Muscle layer of duodenum (tissue), 2 donors: ENCODE measurements at regions not wholly inside any gene's neighbourhood (a gene's known extent, or its start where the extent isn't known, plus 50 kb on each side); places are given as distances from the start of the nearest gene placed in this dataset.

Experiments used
- H3K27ac ChIP-seq: one replicate; pipeline ENCODE4 v1.7.0; 2013; ENCODE audit warnings: mild to moderate bottlenecking, low read length
- H3K27me3 ChIP-seq: one replicate; pipeline ENCODE4 v1.7.0; 2013; ENCODE audit warnings: low read depth, mild to moderate bottlenecking, control low read depth, low read length
- H3K36me3 ChIP-seq, 2 donors: one replicate each; pipeline ENCODE4 v1.7.0; 2013; ENCODE audit warnings: low read length in 2 of 2, control low read depth in 1 of 2, mild to moderate bottlenecking in 1 of 2; ENCODE audit not compliant: insufficient read depth in 2 of 2, control insufficient read depth in 1 of 2
- H3K4me1 ChIP-seq, 2 donors: one replicate each; pipeline ENCODE4 v1.7.0; 2013; ENCODE audit warnings: low read length in 2 of 2, mild to moderate bottlenecking in 2 of 2, control low read depth in 1 of 2, moderate library complexity in 1 of 2; ENCODE audit not compliant: insufficient read depth in 2 of 2, control insufficient read depth in 1 of 2
- H3K4me3 ChIP-seq, 2 donors: one replicate each; pipeline ENCODE4 v1.7.0; 2013; ENCODE audit warnings: low read length in 2 of 2, low read depth in 1 of 2, mild to moderate bottlenecking in 1 of 2
- H3K9me3 ChIP-seq, 2 donors: one replicate each; pipeline ENCODE4 v1.7.0; 2013; ENCODE audit warnings: low read length in 2 of 2, control low read depth in 1 of 2, mild to moderate bottlenecking in 1 of 2; ENCODE audit not compliant: control insufficient read depth in 1 of 2
- donor health status: healthy.

DNA sequence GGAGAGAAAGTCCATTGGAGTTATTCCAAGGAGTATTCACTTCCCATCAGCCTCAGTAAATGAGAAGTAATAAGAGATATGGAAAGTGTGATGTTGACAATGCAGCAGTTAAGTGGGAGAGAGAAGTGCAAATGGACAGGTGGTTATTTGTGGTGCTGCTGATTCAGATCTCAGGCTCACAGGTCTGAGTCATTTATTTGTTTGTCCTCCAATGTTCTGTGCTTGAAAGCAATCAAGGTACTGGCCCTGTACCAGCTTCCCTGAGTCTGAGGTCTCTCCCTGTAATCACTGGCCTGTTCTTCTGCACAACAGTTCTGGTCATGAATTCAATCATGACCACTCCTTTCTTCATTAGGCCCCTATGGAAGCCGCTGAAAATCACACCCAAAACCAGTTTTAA, 827.7 kb downstream of the MAFB start:
- H3K27me3 ChIP-seq = no peaks in the 10 kb centered on the region

GRCh38 chr20:39857835-39858234, 831.2 kb downstream of the MAFB start:
- Histone ChIP-seq H3K4me3 (no peak overlapping the region), H3K9me3 (no peaks in the 10 kb centered on the region), H3K4me1 (no peaks in the 10 kb centered on the region), H3K36me3 (no peaks in the 10 kb centered on the region), H3K27ac (no peak overlapping the region), H3K27me3 (no peaks in the 10 kb centered on the region)

More for the DNA sequence above, 827.7 kb downstream of the MAFB start:
- Histone ChIP-seq H3K4me3 (no peak overlapping the region), H3K27ac (no peak overlapping the region), H3K36me3 (no peaks in the 10 kb centered on the region), H3K9me3 (no peaks in the 10 kb centered on the region), H3K4me1 (no peaks in the 10 kb centered on the region)

DNA sequence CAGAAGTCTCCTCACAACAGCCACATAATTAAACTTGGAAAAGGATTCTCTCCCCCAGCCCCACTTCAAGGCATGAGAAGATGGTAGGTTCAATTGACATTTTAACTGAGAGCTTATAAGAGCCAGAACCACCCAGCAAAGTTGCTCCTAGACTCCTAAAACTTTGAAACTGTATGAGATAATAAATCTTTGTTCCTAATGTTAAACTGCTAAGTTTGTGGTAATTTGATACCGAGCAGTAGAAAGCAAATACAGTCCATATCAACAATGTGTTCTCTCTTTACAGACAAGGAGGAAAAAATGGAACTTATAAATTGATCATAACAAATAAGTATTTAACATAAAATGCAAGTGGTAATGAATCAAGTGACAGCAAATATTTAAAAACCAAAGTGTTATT, 831.8 kb downstream of the MAFB start:
- Histone ChIP-seq H3K9me3 (no peaks in the 10 kb centered on the region), H3K27me3 (no peaks in the 10 kb centered on the region), H3K36me3 (no peaks in the 10 kb centered on the region), H3K4me3 (no peak overlapping the region), H3K27ac (no peak overlapping the region), H3K4me1 (no peaks in the 10 kb centered on the region)

DNA sequence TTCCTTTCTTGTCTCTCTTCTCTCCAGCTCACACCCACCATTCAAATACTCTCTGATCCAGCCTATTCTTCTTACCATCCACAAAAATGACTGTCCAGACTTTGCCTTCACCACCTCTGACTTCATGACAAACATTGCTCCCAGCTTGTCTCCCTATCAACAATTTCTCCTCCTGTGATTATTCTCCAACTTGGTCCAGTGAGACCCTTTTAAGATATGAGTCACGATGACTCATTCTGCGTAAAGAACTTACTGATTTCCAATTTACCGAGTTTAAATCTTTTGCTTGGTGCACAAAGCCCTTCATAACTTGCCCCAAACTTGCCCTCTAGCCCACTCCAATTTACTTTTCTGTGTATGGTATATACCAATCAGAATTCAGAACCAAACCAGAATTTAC, 833.2 kb downstream of the MAFB start:
- Histone ChIP-seq H3K27ac (no peak overlapping the region), H3K9me3 (no peaks in the 10 kb centered on the region), H3K4me1 (peaks cover 4 to 7% of the 10 kb centered on the region in 2 donors), H3K36me3 (no peaks in the 10 kb centered on the region), H3K27me3 (no peaks in the 10 kb centered on the region), H3K4me3 (no peak overlapping the region)

GRCh38 chr20:39855056-39855455, 834.0 kb downstream of the MAFB start:
- H3K4me1 ChIP-seq = peaks cover 12 to 15% of the 10 kb centered on the region in 2 donors
- no peak overlapping the region for H3K27ac ChIP-seq
- H3K4me3 ChIP-seq = no peak overlapping the region
- H3K9me3 ChIP-seq = no peaks in the 10 kb centered on the region
- H3K27me3 ChIP-seq = no peaks in the 10 kb centered on the region
- H3K36me3 ChIP-seq = no peaks in the 10 kb centered on the region

DNA sequence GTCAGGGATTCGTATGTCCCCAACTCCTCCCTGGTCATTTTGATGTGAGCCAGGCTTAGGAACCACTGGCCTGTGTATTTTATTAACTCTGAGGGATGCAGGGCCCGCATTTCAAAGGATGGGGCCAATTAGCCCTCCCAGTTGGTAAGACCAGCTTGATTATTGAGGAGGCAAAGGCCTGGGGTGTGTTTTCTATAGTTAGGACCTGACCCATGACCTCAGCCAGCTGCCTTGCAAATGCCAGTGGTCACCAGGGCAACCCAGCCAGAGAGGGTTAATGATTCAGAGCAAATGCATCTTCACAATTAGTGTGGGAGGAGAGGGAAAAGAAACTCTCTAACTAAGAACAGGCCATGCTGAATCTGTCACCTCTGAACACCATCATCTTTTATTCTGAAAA, 835.4 kb downstream of the MAFB start:
- no peaks in the 10 kb centered on the region for H3K36me3 ChIP-seq
- H3K9me3 ChIP-seq = no peaks in the 10 kb centered on the region
- no peak overlapping the region for H3K4me3 ChIP-seq
- H3K4me1 ChIP-seq = peaks cover 20 to 28% of the 10 kb centered on the region in 2 donors
- no peaks in the 10 kb centered on the region for H3K27me3 ChIP-seq
- H3K27ac ChIP-seq = no peak overlapping the region

DNA sequence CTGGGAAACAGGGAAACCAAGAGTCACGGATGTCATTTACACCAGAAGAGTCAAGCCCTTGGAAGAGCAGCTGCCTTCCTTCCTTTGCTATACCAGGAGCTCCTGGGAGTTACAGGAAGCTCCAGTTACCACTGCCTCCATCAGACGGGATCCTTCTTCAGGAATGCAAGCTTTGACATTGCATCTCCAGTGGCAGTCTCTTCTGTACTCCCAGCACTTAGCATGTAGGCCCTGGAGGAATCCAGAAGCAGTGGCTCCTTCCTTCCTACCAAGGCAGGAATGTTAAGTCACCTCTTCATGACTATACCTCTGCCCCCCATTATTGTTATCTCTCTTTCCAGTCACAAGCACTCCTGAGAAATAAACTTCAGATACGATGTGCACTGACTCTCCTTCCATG, 836.0 kb downstream of the MAFB start:
- H3K27me3 ChIP-seq = no peaks in the 10 kb centered on the region
- no peak overlapping the region for H3K27ac ChIP-seq
- H3K4me3 ChIP-seq = no peak overlapping the region
- no peaks in the 10 kb centered on the region for H3K9me3 ChIP-seq
- H3K4me1 ChIP-seq = peaks cover 20 to 28% of the 10 kb centered on the region in 2 donors
- no peaks in the 10 kb centered on the region for H3K36me3 ChIP-seq

GRCh38 chr20:39851459-39851858, 837.6 kb downstream of the MAFB start:
- Histone ChIP-seq H3K9me3 (no peaks in the 10 kb centered on the region), H3K27me3 (no peaks in the 10 kb centered on the region), H3K4me3 (no peak overlapping the region), H3K4me1 (peaks cover 20 to 28% of the 10 kb centered on the region in 2 donors), H3K36me3 (no peaks in the 10 kb centered on the region), H3K27ac (no peak overlapping the region)

GRCh38 chr20:39850821-39851330, 838.2 kb downstream of the MAFB start:
- Histone ChIP-seq H3K27ac (no peak overlapping the region), H3K9me3 (no peaks in the 10 kb centered on the region), H3K27me3 (no peaks in the 10 kb centered on the region)

DNA sequence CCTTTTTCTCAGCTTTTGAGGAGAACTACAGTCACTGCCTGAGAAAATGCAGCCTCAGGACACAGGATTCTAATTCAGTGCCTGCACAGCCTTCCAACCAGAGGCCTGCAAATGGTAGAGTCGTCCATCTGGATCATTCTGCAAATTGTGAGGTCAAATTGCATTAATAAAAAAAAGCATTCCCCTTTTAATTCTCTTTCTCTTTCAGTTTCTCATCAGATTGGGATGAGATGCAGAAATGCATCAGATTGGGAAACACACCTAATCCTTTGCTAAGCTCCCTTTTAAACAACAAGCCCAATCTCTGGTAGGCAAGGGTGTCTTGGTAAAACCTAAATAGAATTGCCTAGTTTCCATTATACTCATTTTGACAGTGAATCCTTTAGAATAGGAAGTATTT, 838.8 kb downstream of the MAFB start:
- no peak overlapping the region for H3K27ac ChIP-seq
- no peaks in the 10 kb centered on the region for H3K27me3 ChIP-seq
- peaks cover 20 to 28% of the 10 kb centered on the region in 2 donors for H3K4me1 ChIP-seq
- peak overlapping the region in 1 of 2 donors; percentile 25 for H3K4me3 ChIP-seq
- H3K9me3 ChIP-seq = no peaks in the 10 kb centered on the region
- no peaks in the 10 kb centered on the region for H3K36me3 ChIP-seq

More at GRCh38 chr20:39850821-39851330, 838.2 kb downstream of the MAFB start:
- no peak overlapping the region for H3K4me3 ChIP-seq
- peaks cover 20 to 28% of the 10 kb centered on the region in 2 donors for H3K4me1 ChIP-seq
- H3K36me3 ChIP-seq = no peaks in the 10 kb centered on the region

DNA sequence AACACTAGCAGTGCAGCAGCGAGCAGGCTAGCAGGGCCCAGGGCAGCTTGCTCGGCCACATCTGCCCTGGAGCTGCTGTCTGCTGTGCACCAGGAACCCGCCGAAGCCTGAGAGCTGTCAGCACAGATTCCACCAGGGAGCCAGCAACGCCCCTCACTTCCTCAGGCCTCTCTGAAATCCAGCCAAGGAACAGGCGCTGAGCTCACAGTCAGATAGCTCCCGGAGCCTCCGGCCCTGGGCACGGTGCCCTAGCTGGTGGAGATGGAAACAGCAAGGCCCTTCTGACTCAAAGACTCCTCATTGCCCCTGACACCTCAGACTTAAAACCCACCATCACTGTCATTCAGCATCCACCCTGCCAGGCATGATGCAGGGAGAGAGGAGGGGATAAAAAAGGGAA, 839.4 kb downstream of the MAFB start:
- Histone ChIP-seq H3K36me3 (no peaks in the 10 kb centered on the region), H3K4me3 (peak overlapping the region in 1 of 2 donors; percentile 25), H3K27ac (no peak overlapping the region), H3K4me1 (peaks cover 20 to 28% of the 10 kb centered on the region in 2 donors), H3K9me3 (no peaks in the 10 kb centered on the region), H3K27me3 (no peaks in the 10 kb centered on the region)

- no peak overlapping the region for H3K27ac ChIP-seq
- H3K4me1 ChIP-seq = peaks cover 20 to 28% of the 10 kb centered on the region in 2 donors
- H3K4me3 ChIP-seq = no peak overlapping the region
These were observed 839.9 kb downstream of the MAFB start for GRCh38 chr20:39849171-39849570.

More at GRCh38 chr20:39849171-39849570, 839.9 kb downstream of the MAFB start:
- Histone ChIP-seq H3K36me3 (no peaks in the 10 kb centered on the region), H3K9me3 (no peaks in the 10 kb centered on the region), H3K27me3 (no peaks in the 10 kb centered on the region)
